Left lung (tissue), 4 donors: ENCODE measurements at regions not wholly inside any gene's neighbourhood (a gene's known extent, or its start where the extent isn't known, plus 50 kb on each side); places are given as distances from the start of the nearest gene placed in this dataset.

Experiments
- ATAC-seq: fragments of 200-7000 bp; cut with Tn5 transposase; one replicate; pipeline ENCODE4 v1.9.1; 2020; ENCODE audit warnings: moderate library complexity
- DNase-seq, 4 donors: peaks; one replicate each; pipeline ENCODE4 v3.0.0-alpha.2; 2013 to 2020
- H3K27ac ChIP-seq, 2 donors: fragments of 200-600 bp; sonication (generic) in 1 of 2; one replicate each; pipeline versions ENCODE4 v1.5.0 to v1.8.0; 2020 to 2021
- H3K27me3 ChIP-seq, 2 donors: fragments of 200-600 bp; sonication (generic) in 1 of 2; one replicate each; pipeline versions ENCODE4 v1.5.0 to v1.8.0; 2020 to 2021
- H3K36me3 ChIP-seq, 2 donors: fragments of 200-600 bp; sonication (generic) in 1 of 2; one replicate each; pipeline versions ENCODE4 v1.5.0 to v1.8.0; 2020 to 2021
- H3K4me1 ChIP-seq, 2 donors: fragments of 200-600 bp; one replicate each; pipeline ENCODE4 v1.8.0; 2021
- H3K4me3 ChIP-seq, 2 donors: fragments of 200-600 bp; sonication (generic) in 1 of 2; one replicate each; pipeline versions ENCODE4 v1.5.0 to v1.8.0; 2020 to 2021; ENCODE audit warnings: mild to moderate bottlenecking in 1 of 2
- H3K9me3 ChIP-seq, 2 donors: fragments of 200-600 bp; sonication (generic) in 1 of 2; one replicate each; pipeline versions ENCODE4 v1.5.0 to v1.8.0; 2020 to 2021
- intact Hi-C, 2 donors: fragments of 100-400 bp; cut with DNase I; formaldehyde crosslinking; loops; one replicate each; pipeline versions ENCODE4 v1.11.2 to v1.14.2; 2022
- TF ChIP-seq, protein P1 (sequence below), 2 donors: fragments of 200-600 bp; sonication (generic) in 1 of 2; IDR thresholded peaks; one replicate each; pipeline versions ENCODE4 v1.5.0 to v1.8.0; 2021; ENCODE audit warnings: antibody characterized with exemption in 2 of 2
- donor health status: DM: no; HTN: yes; CAD: no.
- donor health status: DM: no; HTN: no; CAD: no.

DNA sequence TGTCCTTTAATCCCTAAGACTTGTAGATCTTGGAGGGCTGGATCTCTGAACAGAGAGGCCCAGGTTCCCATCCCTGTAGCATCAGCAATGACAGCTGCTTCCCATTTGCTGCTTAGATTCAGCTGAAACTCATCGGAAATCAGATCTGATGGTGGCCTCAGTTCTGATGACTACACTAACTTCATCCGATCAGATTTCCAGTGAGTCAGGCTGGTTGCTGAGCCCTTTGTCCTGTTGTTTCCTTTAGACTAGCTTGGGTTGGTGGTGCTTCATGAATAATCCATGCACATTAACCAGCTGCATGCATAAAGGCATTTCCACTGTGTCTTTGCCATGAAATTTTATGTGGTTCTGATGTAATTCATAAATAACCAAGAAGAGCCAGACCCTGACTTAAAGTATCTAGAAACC, 195.2 kb upstream of the TUT7 start:
- Histone ChIP-seq H3K27ac (no peak overlapping the region), H3K4me1 (no peaks in the 10 kb centered on the region), H3K36me3 (no peaks in the 10 kb centered on the region), H3K9me3 (no peaks in the 10 kb centered on the region), H3K27me3 (no peaks in the 10 kb centered on the region), H3K4me3 (no peak overlapping the region)
- intact Hi-C loops = no loop called here
- no peak for DNase-seq
- no peak for ATAC-seq
- TF ChIP-seq, protein P1, sequence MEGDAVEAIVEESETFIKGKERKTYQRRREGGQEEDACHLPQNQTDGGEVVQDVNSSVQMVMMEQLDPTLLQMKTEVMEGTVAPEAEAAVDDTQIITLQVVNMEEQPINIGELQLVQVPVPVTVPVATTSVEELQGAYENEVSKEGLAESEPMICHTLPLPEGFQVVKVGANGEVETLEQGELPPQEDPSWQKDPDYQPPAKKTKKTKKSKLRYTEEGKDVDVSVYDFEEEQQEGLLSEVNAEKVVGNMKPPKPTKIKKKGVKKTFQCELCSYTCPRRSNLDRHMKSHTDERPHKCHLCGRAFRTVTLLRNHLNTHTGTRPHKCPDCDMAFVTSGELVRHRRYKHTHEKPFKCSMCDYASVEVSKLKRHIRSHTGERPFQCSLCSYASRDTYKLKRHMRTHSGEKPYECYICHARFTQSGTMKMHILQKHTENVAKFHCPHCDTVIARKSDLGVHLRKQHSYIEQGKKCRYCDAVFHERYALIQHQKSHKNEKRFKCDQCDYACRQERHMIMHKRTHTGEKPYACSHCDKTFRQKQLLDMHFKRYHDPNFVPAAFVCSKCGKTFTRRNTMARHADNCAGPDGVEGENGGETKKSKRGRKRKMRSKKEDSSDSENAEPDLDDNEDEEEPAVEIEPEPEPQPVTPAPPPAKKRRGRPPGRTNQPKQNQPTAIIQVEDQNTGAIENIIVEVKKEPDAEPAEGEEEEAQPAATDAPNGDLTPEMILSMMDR (IDR thresholded peaks at IDR 0.05) = no peak

DNA sequence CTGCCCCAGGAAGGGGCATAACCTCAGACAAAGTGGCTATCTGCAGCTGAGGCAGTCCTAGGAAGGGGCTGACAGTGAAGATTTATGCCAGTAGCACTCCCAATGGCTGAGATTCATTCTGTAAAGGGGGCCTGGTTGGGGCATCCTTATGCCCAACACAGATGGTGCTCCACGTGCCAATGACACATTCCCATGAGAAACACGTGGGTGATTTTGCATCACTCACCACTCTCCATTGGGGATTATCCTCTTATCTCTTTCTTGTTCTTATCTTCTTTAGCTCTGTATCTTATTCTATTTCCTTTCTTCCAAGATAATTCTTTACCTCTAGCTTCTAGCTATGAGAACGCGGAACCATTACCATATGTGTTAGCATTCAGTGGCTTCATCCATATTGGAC, 194.0 kb upstream of the TUT7 start:
- H3K4me3 ChIP-seq = no peak overlapping the region
- ATAC-seq (no peak), DNase-seq (no peak)
- no peaks in the 10 kb centered on the region for H3K9me3 ChIP-seq
- no peak overlapping the region for H3K27ac ChIP-seq
- intact Hi-C loops = no loop called here
- no peaks in the 10 kb centered on the region for H3K4me1 ChIP-seq
- no peaks in the 10 kb centered on the region for H3K36me3 ChIP-seq
- H3K27me3 ChIP-seq = no peaks in the 10 kb centered on the region
- TF ChIP-seq, protein P1 (IDR thresholded peaks at IDR 0.05) = no peak

DNA sequence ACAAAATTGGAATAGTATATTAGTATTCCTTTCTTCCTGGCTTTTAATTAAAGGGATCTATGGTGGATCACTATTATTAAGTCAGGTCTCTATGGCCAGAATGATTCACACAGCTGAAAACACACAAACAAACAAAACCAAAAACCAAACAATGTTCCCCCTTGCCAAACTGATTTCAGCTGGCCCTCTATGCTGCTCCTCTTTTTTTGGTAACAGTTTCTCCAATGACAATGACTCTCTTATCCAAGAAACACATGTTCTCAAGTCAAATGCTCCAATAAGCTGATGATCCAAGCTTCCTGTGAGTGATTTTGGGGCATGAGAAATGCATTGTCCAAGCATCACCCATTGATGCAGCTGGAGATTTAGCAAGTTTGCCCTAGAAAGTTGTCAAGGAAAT, 193.4 kb upstream of the TUT7 start:
- Histone ChIP-seq H3K4me3 (no peak overlapping the region), H3K36me3 (no peaks in the 10 kb centered on the region), H3K27ac (no peak overlapping the region), H3K27me3 (no peaks in the 10 kb centered on the region), H3K4me1 (no peaks in the 10 kb centered on the region), H3K9me3 (no peaks in the 10 kb centered on the region)
- TF ChIP-seq, protein P1 (IDR thresholded peaks at IDR 0.05) = no peak
- no peak for ATAC-seq
- intact Hi-C loops = no loop called here
- no peak for DNase-seq

DNA sequence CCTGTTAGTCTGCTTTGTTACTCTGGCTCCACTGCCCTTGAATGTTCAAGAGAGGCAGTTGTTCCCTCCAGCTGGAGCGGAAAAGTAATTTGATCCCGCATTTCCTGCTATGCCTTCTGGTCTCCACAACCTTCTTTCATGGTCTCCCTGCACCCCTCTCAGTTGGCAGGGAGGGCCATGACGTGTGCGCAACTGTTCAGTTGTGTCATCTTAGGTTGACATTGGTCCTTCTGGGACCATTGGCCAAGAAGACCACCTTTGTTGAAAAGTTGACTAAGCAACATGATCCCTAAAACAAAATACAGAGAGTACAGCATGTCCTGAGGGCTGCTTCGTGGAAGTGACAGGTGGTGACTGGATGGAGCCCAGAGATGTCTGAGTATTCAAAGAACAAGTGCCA, 192.5 kb upstream of the TUT7 start:
- no peak for DNase-seq
- no peaks in the 10 kb centered on the region for H3K4me1 ChIP-seq
- TF ChIP-seq, protein P1 (IDR thresholded peaks at IDR 0.05) = no peak
- H3K36me3 ChIP-seq = no peaks in the 10 kb centered on the region
- intact Hi-C loops = no loop called here
- H3K27ac ChIP-seq = no peak overlapping the region
- H3K9me3 ChIP-seq = no peaks in the 10 kb centered on the region
- no peaks in the 10 kb centered on the region for H3K27me3 ChIP-seq
- no peak for ATAC-seq
- H3K4me3 ChIP-seq = no peak overlapping the region

DNA sequence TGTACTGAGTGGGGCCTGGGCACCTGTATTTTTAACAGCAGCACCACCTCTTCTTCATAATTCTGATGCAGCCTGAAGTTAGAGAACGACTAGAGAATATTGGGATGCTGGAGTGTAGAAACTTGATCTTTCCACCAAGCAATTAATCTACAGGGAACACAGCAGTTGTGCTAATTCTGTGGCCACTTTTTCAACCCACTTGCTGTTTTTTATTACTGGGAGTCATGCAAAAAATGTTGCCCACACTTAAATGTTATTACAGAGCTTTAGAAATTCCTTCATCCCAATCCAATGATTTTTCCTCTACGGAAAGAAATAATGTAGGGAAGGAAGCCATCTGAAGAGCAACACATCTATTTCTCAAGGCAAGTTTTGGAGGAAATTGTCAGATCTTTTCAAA, 190.9 kb upstream of the TUT7 start:
- Histone ChIP-seq H3K27me3 (no peaks in the 10 kb centered on the region), H3K9me3 (no peaks in the 10 kb centered on the region), H3K27ac (no peak overlapping the region), H3K36me3 (no peaks in the 10 kb centered on the region), H3K4me3 (no peak overlapping the region), H3K4me1 (no peaks in the 10 kb centered on the region)
- intact Hi-C loops = no loop called here
- no peak for ATAC-seq
- no peak for DNase-seq
- TF ChIP-seq, protein P1 (IDR thresholded peaks at IDR 0.05) = no peak
